ENCODE measurements at regions not wholly inside any gene's neighbourhood (a gene's known extent, or its start where the extent isn't known, plus 50 kb on each side); places are given as distances from the start of the nearest gene placed in this dataset.

GRCh38 chr11:95432714-95433503 lies 201.9 kb upstream of the SESN3 start:
- H3K27ac ChIP-seq = no peak overlapping the region
- TF ChIP-seq, protein P1, sequence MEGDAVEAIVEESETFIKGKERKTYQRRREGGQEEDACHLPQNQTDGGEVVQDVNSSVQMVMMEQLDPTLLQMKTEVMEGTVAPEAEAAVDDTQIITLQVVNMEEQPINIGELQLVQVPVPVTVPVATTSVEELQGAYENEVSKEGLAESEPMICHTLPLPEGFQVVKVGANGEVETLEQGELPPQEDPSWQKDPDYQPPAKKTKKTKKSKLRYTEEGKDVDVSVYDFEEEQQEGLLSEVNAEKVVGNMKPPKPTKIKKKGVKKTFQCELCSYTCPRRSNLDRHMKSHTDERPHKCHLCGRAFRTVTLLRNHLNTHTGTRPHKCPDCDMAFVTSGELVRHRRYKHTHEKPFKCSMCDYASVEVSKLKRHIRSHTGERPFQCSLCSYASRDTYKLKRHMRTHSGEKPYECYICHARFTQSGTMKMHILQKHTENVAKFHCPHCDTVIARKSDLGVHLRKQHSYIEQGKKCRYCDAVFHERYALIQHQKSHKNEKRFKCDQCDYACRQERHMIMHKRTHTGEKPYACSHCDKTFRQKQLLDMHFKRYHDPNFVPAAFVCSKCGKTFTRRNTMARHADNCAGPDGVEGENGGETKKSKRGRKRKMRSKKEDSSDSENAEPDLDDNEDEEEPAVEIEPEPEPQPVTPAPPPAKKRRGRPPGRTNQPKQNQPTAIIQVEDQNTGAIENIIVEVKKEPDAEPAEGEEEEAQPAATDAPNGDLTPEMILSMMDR (IDR thresholded peaks at IDR 0.05) = no peak
- no peak for TF ChIP-seq ZFX (IDR thresholded peaks at IDR 0.05; ENCODE audit: borderline replicate concordance)

DNA sequence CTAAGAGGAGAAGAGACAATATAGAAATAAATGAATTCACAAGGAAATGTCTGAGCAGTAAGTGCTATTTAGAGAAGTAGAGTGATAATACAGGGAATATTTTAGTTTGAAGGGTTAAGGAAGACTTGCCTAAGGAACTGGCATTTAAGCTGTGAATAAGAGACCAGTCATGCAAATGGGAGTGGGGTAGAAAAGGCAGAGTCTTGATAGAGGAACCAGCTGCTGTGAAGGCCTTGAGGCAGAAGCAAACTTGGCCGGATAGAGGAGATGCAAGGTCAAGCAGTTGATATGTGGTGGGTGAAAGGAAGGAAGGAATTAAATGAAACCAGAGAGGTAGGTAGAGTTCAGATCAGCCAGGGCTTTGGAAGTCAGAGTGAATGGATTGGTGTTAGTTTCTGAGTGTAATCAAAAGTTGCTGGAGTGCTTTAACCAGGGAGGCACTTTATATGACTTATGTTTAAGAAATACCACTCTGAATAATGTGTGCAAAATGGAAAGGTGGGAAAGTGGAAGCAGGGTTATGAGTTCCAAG lies 198.4 kb upstream of the SESN3 start:
- H3K27ac ChIP-seq = no peak overlapping the region
- no peak for TF ChIP-seq ZFX (IDR thresholded peaks at IDR 0.05; ENCODE audit: borderline replicate concordance)
- TF ChIP-seq, protein P1 (IDR thresholded peaks at IDR 0.05) = no peak

DNA sequence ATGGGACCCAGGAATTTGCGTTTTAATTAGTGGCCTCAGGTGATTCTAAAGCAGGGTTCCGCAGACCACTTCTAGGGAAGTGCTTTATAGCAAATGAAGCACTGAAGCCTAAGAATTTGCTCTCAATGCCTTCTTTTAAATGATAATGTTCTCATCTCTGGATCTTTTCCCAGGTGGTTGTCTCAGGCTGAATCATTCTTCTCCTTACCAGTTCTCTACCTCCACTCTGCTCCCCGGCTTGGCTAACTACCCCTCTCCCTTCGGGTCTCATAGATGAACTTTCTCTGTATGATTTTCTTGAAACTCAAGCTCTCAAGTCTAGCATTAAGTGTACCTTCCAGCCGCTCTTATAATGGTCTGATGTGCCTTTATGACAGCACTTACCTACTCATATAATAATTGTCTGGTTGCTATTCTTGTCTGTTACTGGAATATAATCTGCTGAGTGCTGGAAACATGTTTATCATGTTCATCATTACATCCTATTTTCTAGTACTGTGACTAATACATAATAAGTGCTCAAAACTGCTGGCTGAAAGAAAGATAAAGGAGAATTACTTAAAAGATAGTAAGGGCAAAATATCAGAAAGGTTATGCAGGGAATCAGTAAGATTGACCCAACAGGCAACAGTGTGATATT lies 195.9 kb upstream of the SESN3 start:
- no peak overlapping the region for H3K27ac ChIP-seq
- no peak for TF ChIP-seq ZFX (IDR thresholded peaks at IDR 0.05; ENCODE audit: borderline replicate concordance)
- TF ChIP-seq, protein P1 (IDR thresholded peaks at IDR 0.05) = no peak

DNA sequence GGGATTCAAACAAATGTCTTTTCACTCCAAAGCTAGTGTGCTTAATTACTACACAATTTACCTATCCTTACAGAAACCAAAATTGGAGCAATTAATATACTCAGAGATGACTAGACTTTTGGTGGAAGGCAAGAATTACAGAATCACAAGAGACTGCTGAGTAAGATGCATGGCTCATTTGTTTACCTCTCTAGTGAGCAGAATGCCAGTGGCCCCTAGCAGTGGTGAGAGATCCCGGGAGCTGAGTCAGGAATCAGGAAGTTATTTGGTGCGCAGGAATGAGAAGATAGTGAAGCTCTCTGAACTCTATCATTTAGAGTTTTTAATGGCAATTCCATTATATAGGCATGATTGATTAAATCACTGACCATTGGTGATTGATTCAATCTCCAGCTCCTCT lies 188.9 kb upstream of the SESN3 start:
- TF ChIP-seq ZFX (IDR thresholded peaks at IDR 0.05; ENCODE audit: borderline replicate concordance) = no peak
- TF ChIP-seq, protein P1 (IDR thresholded peaks at IDR 0.05) = no peak
- H3K27ac ChIP-seq = no peak overlapping the region

GRCh38 chr11:95418916-95419315 lies 187.9 kb upstream of the SESN3 start:
- no peak overlapping the region for H3K27ac ChIP-seq
- TF ChIP-seq ZFX (IDR thresholded peaks at IDR 0.05; ENCODE audit: borderline replicate concordance) = no peak
- TF ChIP-seq, protein P1 (IDR thresholded peaks at IDR 0.05) = no peak

DNA sequence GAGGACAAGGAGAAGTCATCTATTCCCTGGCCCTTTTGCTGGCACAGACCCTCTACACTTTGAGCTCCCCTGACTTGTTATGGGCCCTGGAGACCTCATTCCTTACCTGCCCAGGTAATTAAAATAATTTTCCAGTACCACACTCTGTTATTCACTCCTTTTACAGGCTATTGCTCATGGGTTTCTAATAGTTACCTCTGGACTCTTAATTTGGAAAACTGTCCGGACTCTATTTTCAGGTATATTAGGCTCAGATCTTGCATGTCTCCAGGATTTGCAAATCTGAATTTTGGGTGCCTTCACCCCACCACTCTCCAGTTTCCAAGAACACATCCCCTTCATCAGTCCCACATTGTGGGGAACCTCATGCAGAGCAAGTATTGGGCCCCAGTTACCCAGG lies 186.8 kb upstream of the SESN3 start:
- no peak overlapping the region for H3K27ac ChIP-seq
- no peak for TF ChIP-seq ZFX (IDR thresholded peaks at IDR 0.05; ENCODE audit: borderline replicate concordance)
- TF ChIP-seq, protein P1 (IDR thresholded peaks at IDR 0.05) = no peak

DNA sequence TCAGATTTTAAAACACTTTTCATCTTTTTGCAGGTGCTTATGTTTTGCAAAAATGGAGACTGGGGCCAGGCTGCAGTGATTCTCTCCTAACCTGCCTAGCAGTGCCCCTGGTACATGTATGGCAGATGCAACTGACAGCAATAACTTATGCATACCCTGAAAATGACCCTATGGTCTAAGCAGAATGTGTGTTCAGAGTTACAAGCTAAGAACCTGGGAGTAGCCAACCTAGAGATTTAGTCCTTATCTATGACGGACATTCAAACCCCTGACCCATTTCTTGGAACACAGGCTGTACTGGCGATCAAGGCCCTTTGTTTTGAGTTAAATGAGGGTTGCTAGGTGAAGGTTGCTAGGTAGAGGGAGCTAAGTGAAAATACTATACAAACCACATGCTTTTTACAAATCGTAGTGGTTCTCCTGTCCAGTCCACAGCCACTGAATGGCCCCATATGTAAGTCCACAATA lies 184.9 kb upstream of the SESN3 start:
- H3K27ac ChIP-seq = no peak overlapping the region
- TF ChIP-seq ZFX (IDR thresholded peaks at IDR 0.05; ENCODE audit: borderline replicate concordance) = no peak
- TF ChIP-seq, protein P1 (IDR thresholded peaks at IDR 0.05) = no peak
